GM19099 (cell line): ENCODE measurements at regions not wholly inside any gene's neighbourhood (a gene's known extent, or its start where the extent isn't known, plus 50 kb on each side); places are given as distances from the start of the nearest gene placed in this dataset.

Experiments
- POLR2A ChIP-seq: IDR thresholded peaks from 3 replicates; pipeline ENCODE4 v1.6.1; 2011; ENCODE audit warnings: low read depth; ENCODE audit not compliant: insufficient read length; ENCODE audit errors: extremely low read depth

DNA sequence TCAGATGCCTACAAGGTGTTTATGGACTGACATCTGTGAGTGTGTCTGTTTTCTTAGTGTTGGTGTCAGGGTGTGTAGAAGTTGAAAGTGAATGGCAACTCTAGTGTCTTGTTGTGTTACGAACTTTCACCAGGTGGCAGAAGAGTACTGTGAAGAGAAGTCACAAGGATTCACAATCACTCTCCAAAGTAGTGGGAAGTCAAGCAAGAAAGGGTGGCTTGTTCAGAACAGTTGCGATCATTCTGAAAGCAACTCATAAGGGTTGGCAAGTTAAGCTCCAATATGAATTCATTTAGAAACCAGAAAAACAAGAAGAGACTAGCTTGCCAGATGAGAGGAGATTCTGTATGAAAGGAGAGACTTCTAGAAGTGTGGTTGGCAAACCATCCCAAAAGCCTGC is 86.1 kb downstream of the FASLG start:
- TF ChIP-seq POLR2A = no peak

GRCh38 chr1:172746091-172746949 is 87.4 kb downstream of the FASLG start:
- no peak for TF ChIP-seq POLR2A

DNA sequence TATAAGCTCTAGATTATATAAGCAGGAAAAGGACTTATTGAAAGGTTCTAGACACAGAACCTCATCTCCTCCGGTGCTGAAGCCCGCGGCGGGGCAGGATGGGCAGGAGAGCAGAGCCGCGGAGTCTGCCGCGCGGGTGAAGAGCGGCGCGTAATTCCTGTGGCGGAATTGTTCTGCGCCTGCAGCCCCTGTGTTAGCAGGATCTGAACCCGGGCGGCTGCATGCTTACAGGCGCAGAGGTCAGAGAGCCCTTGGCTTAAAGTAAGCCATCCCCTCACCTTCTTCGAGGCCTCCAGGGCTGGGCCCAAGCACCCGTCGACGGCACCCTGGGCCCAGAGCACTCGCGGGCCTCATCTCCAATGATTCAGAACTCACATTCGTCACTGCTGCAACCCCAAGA is 89.3 kb downstream of the FASLG start:
- TF ChIP-seq POLR2A = no peak

DNA sequence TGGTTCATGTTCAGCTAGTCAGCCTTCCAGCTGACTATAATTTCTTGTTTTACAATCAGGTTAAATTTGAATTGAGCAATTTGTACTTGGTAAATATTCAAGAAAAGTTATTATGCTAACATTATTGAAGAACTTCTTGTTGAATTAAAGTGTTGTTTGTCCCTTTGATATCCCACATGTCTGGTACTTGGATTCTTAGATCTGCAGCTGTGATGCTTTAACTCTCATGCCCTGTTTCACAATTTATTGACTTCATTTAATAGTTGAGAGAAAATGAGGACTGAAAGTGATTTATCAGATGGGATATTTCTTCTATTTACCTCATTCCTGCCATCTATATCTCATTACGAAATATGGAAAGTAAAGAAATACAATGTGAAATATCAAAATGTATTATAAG is 92.8 kb downstream of the FASLG start:
- no peak for TF ChIP-seq POLR2A

GRCh38 chr1:172753964-172754363 is 95.1 kb downstream of the FASLG start:
- TF ChIP-seq POLR2A = no peak

DNA sequence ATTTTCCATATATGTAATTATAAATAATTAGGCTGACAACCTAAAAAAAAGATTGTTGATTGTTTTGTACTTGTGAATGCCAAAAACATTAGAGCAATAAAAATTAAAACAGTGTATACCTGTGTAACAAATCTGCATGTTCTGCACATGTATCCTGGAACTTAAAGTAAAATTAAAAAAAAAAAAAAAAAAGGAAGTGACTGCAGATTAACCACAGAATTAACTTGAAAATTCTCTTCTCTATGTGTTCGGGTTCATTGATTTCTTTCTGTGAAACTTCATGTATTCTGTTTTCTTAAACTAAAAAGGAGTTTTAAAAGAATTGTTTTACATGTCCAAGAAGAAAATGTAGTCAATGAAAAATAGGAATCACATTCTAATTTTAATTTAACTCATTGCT is 95.7 kb downstream of the FASLG start:
- TF ChIP-seq POLR2A = no peak

DNA sequence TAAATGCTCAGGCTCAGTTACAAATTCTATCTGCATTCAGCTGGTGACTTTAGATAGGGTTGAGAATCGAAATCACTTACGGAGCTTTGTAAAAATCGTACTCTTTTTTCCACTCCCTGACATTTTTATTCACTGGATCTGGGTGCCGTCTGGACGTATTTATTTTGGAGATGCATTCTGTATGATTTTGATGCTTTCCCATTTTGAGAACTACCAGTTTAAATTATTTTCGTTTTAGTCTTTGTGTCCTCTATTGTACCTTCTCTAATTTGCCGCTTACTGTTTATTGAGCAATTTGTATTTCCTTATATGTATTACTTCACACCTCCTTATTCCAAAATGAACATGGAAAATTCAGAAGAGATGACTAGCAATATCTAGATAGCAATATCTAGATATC is 96.2 kb downstream of the FASLG start:
- no peak for TF ChIP-seq POLR2A

DNA sequence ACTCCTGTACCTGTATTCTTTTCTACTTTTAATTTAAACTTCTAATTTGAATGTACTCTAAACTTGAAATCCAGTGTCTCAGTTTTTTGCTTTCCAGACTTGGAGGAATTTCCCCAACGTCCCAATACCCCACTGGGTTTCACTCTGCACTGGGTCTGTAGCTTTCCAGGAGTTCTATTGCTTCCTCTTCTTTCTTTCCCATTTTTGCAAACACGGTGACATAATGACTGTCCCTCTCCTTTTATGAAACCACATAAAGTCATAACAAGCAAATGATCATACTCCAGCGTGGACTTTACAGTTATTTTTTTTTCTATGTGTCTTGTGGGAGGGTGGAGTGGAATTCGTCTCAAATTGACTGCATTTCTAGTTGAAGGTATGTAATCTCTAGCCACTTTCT is 97.1 kb downstream of the FASLG start:
- no peak for TF ChIP-seq POLR2A

DNA sequence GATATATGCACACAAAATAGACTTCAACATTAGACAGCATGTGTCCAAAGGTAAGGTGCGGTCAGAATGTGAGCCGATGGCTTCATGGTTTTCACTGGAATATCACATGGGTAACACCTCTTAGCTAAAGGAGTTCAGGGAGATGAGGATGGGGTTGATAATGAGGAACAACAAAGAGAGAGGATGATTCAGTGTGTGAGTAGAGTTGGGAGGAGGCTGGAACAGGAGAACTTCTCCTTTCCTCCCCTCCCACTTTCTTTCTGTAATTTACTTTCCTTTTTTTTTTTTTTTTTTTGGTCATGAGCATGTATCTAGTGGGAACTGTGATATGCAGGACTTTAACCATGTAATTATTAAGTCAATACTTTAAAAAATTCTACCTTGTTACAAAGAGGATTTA is 99.4 kb downstream of the FASLG start:
- TF ChIP-seq POLR2A = no peak

GRCh38 chr1:172760121-172760520 is 101.2 kb downstream of the FASLG start:
- TF ChIP-seq POLR2A = no peak

GRCh38 chr1:172761581-172762486 is 102.9 kb downstream of the FASLG start:
- no peak for TF ChIP-seq POLR2A

DNA sequence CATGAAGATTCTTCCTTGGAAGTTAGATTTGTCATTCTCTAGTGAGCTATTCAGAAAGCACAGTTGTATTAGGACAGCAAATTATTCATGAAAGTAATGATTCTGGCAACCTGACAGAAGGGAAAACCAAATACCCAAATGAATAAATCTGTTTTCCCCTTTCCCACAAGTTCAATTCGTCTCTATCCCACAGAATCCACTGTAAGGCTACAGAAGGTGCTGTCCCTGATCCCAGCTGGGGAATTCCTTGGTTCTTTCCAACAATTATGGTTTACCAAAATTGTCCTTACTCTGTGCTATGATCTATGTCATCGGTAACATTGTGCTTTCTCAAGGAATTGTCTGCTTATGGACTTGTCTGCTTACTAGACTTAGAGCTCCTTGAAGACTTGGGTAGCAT is 104.2 kb downstream of the FASLG start:
- TF ChIP-seq POLR2A = no peak

DNA sequence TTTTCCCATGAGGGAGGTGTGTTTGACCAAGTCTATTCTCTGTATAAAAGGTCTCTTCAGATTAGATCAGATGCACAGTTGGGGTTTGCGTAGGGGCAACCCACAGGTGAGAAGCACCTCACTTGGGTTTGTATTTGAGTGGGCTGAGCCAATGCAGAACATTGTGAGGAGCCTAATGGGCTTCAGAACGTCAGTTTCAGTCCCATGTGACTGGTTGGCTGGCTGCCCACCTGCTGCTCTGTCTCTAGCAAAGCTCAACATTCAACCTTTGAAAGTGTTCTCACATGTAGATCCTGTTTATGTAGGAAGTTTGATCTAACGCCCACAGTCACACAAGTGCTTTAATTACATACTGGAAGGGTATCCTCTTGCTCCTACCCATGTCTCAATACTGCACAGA is 105.5 kb downstream of the FASLG start:
- no peak for TF ChIP-seq POLR2A

DNA sequence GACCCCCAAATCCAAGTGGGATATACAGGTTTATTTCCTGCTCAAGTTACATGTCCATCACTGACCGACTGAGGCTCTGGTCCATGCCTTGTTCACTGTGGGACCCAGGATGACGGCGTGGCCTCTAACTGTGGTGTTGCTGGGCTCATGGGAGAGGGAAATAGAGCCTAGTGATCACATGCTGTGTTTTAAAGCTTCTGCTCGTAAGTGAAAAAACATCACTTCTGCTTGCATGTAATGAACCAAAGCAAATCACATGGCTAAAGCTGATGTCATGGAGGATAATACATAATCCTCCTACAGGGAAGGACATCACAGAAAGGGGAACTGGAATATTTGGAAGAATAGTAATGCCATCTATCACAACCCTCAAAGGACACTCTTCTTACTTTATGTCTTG is 107.6 kb downstream of the FASLG start:
- TF ChIP-seq POLR2A = no peak

DNA sequence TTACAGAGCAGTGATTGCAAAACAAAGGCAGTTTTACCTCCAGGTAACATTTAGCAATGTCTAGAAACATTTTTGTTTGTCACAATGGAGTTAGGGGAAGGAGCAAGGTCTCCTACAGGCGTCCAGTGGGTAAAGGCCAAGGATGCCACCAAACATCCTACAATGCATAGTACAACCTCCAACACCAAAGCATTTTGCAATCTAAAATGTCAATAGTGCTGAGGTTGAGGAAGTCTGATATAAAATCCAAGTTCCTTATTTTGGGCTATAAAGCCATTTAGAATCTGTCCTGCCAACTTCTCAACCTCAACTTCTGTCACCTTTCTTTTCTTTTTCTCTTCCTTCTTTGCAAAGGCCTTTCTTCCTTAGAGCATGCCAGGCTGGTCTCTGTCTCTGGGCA is 111.2 kb downstream of the FASLG start:
- no peak for TF ChIP-seq POLR2A

- TF ChIP-seq POLR2A = no peak
Observed at GRCh38 chr1:172774561-172774960, 115.7 kb downstream of the FASLG start.
